ENCODE measurements at regions not wholly inside any gene's neighbourhood (a gene's known extent, or its start where the extent isn't known, plus 50 kb on each side); places are given as distances from the start of the nearest gene placed in this dataset.

DNA sequence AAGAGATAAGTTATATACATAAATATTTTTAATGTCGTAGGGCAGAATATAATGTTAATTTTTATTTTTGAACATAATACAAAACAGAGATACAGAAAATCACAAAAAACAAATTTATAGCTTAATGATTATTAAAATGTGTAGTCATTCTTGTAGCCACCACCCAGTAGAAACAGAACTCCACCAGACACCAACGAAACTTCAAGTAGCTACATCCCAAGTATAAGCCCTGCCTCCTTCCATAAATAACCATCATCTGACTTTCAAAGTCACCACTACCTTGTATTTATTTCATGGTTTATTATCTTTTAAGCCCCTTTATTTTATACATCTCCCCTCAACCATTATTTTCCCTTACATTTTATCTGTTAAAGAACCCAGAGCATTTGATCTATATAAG, 111.9 kb upstream of the ZWINT start (continued):
- TF ChIP-seq, protein P1, sequence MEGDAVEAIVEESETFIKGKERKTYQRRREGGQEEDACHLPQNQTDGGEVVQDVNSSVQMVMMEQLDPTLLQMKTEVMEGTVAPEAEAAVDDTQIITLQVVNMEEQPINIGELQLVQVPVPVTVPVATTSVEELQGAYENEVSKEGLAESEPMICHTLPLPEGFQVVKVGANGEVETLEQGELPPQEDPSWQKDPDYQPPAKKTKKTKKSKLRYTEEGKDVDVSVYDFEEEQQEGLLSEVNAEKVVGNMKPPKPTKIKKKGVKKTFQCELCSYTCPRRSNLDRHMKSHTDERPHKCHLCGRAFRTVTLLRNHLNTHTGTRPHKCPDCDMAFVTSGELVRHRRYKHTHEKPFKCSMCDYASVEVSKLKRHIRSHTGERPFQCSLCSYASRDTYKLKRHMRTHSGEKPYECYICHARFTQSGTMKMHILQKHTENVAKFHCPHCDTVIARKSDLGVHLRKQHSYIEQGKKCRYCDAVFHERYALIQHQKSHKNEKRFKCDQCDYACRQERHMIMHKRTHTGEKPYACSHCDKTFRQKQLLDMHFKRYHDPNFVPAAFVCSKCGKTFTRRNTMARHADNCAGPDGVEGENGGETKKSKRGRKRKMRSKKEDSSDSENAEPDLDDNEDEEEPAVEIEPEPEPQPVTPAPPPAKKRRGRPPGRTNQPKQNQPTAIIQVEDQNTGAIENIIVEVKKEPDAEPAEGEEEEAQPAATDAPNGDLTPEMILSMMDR (IDR thresholded peaks at IDR 0.05), result no peak
- no peak for TF ChIP-seq CHD2 (IDR thresholded peaks at IDR 0.05; ENCODE audit: low read length, partially characterized antibody)

DNA sequence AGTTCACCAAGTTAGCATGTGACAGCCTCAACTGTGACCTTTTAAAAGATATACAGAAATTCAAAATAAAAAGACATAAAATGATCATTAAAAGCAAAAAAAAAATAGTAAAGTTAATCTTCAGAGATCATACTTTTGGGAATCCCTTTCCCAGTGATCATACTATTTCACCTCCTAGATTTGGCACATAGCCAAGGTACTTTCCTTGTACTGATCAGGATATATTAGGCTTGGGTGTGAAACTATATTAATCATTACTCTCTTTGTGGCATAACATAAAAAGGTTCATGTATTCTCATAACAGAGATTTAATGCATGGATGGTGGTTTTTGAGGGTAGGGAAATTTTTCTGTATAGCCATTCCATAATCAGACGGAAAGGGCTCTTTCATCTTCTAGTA, 109.6 kb upstream of the ZWINT start:
- WGBS (ENCODE audit: low lambda C conversion rate), result 32% methylated on average over 1 of the region's 1 CpG
- CTCF ChIA-PET, result interaction anchor here (1.1 kb wide), 1 partner anchor 369 kb away, joined by 3 read pairs; no protein-coding TSS in a partner anchor
- H3K4me3 ChIP-seq (ENCODE audit: low read depth in 2 of 2, low read length in 1 of 2), result no peak overlapping the region

GRCh38 chr10:56469482-56469881, 108.4 kb upstream of the ZWINT start:
- H3K9me2 ChIP-seq, result no peaks in the 10 kb centered on the region
- no peaks in the 10 kb centered on the region for H4K20me1 ChIP-seq (ENCODE audit: insufficient read depth)
- no peak overlapping the region for H3K27ac ChIP-seq (ENCODE audit: low read depth in 2 of 2, low read length in 1 of 2)
- ChIA-PET POLR2A (interaction anchor here (0.6 kb wide), 1 partner anchor 108 kb away, joined by 3 read pairs; no protein-coding TSS in a partner anchor), CTCF (no interaction called here)
- H3K4me1 ChIP-seq (ENCODE audit: control insufficient read depth in 1 of 2, insufficient read depth in 2 of 2, low read depth in 1 of 2, low read length in 1 of 2), result no peaks in the 10 kb centered on the region
- H3K9me3 ChIP-seq, result no peaks in the 10 kb centered on the region
- H3K79me2 ChIP-seq (ENCODE audit: insufficient read depth), result no peaks in the 10 kb centered on the region
- H3K9ac ChIP-seq, result no peak overlapping the region
- no peaks in the 10 kb centered on the region for H3K36me3 ChIP-seq (replicated peaks in 1 of 2; ENCODE audit: control insufficient read depth in 1 of 2, insufficient read depth in 2 of 2, low read length in 1 of 2)
- DNase-seq, result no peak
- no peak overlapping the region for H3K4me3 ChIP-seq (ENCODE audit: low read depth in 2 of 2, low read length in 1 of 2)
- no peak overlapping the region for H3K4me2 ChIP-seq
- TF ChIP-seq RAD21 (IDR thresholded peaks at IDR 0.05; ENCODE audit: low read length) (peak; percentile 31; the same call in 1 of the 2 replicates), GATA2 (CRISPR knock-in tag; IDR thresholded peaks at IDR 0.05) (no peak)
- no peaks in the 10 kb centered on the region for H3F3A ChIP-seq (replicated peaks; ENCODE audit: insufficient read depth)
- H2AFZ ChIP-seq (ENCODE audit: low read depth), result no peak overlapping the region
- no peaks in the 10 kb centered on the region for H3K27me3 ChIP-seq (ENCODE audit: insufficient read depth)

More for the DNA sequence above, 109.6 kb upstream of the ZWINT start:
- no peaks in the 10 kb centered on the region for H3K36me3 ChIP-seq (replicated peaks in 1 of 2; ENCODE audit: control insufficient read depth in 1 of 2, insufficient read depth in 2 of 2, low read length in 1 of 2)
- no peaks in the 10 kb centered on the region for H4K20me1 ChIP-seq (ENCODE audit: insufficient read depth)
- no peak overlapping the region for H3K9ac ChIP-seq
- H3K4me2 ChIP-seq, result no peak overlapping the region
- no peaks in the 10 kb centered on the region for H3K27me3 ChIP-seq (ENCODE audit: insufficient read depth)
- TF ChIP-seq FOXM1 (IDR thresholded peaks at IDR 0.05; ENCODE audit: low read depth), result no peak
- TF ChIP-seq GATA2 (CRISPR knock-in tag; IDR thresholded peaks at IDR 0.05), result no peak
- TF ChIP-seq MEF2A (IDR thresholded peaks at IDR 0.05; ENCODE audit: borderline replicate concordance, low read depth), result no peak
- TF ChIP-seq RFX5 (IDR thresholded peaks at IDR 0.05; ENCODE audit: low read length), result no peak
- no peak for TF ChIP-seq JUND (IDR thresholded peaks at IDR 0.05)
- POLR2A ChIA-PET, result no interaction called here
- no peaks in the 10 kb centered on the region for H3K9me2 ChIP-seq
- no peaks in the 10 kb centered on the region for H3K79me2 ChIP-seq (ENCODE audit: insufficient read depth)
- H2AFZ ChIP-seq (ENCODE audit: low read depth), result no peak overlapping the region
- H3K4me1 ChIP-seq (ENCODE audit: control insufficient read depth in 1 of 2, insufficient read depth in 2 of 2, low read depth in 1 of 2, low read length in 1 of 2), result no peaks in the 10 kb centered on the region
- no peak overlapping the region for H3K27ac ChIP-seq (ENCODE audit: low read depth in 2 of 2, low read length in 1 of 2)
- no peak for DNase-seq
- no peaks in the 10 kb centered on the region for H3K9me3 ChIP-seq
- H3F3A ChIP-seq (replicated peaks; ENCODE audit: insufficient read depth), result no peaks in the 10 kb centered on the region

- ChIA-PET CTCF (no interaction called here), POLR2A (no interaction called here)
- H2AFZ ChIP-seq (ENCODE audit: low read depth), result no peak overlapping the region
- no peak overlapping the region for H3K9ac ChIP-seq
- no peaks in the 10 kb centered on the region for H3K9me3 ChIP-seq
- no peak overlapping the region for H3K4me2 ChIP-seq
- no peaks in the 10 kb centered on the region for H3K27me3 ChIP-seq (ENCODE audit: insufficient read depth)
- H3K9me2 ChIP-seq, result no peaks in the 10 kb centered on the region
- no peak overlapping the region for H3K27ac ChIP-seq (ENCODE audit: low read depth in 2 of 2, low read length in 1 of 2)
- no peak for TF ChIP-seq USF2 (IDR thresholded peaks at IDR 0.05; ENCODE audit: borderline replicate concordance, low read depth, low read length)
- TF ChIP-seq MXI1 (IDR thresholded peaks at IDR 0.05; ENCODE audit: low read depth, low read length), result no peak
- TF ChIP-seq SIN3A (IDR thresholded peaks at IDR 0.05; ENCODE audit: borderline replicate concordance, low read depth, low read length), result no peak
- no peak for TF ChIP-seq EP300 (IDR thresholded peaks at IDR 0.05; ENCODE audit: borderline replicate concordance in 1 of 2, low read depth in 1 of 2, low read length in 1 of 2)
- TF ChIP-seq NFIC (IDR thresholded peaks at IDR 0.05; ENCODE audit: borderline replicate concordance), result no peak
- no peak for TF ChIP-seq YY1 (IDR thresholded peaks at IDR 0.05; ENCODE audit: low read depth)
- TF ChIP-seq RCOR1 (IDR thresholded peaks at IDR 0.05; ENCODE audit: low read length), result no peak
- no peak for TF ChIP-seq TAF1 (IDR thresholded peaks at IDR 0.05; ENCODE audit: borderline replicate concordance, low read depth, low read length)
- TF ChIP-seq NRF1 (IDR thresholded peaks at IDR 0.05; ENCODE audit: low read depth, low read length), result no peak
- no peaks in the 10 kb centered on the region for H4K20me1 ChIP-seq (ENCODE audit: insufficient read depth)
- no peaks in the 10 kb centered on the region for H3K79me2 ChIP-seq (ENCODE audit: insufficient read depth)
- H3K4me3 ChIP-seq (ENCODE audit: low read depth in 2 of 2, low read length in 1 of 2), result no peak overlapping the region
- DNase-seq, result no peak
- WGBS (ENCODE audit: low lambda C conversion rate), result 33% methylated on average over 6 of the region's 6 CpGs
- no peaks in the 10 kb centered on the region for H3K4me1 ChIP-seq (ENCODE audit: control insufficient read depth in 1 of 2, insufficient read depth in 2 of 2, low read depth in 1 of 2, low read length in 1 of 2)
- H3K36me3 ChIP-seq (replicated peaks in 1 of 2; ENCODE audit: control insufficient read depth in 1 of 2, insufficient read depth in 2 of 2, low read length in 1 of 2), result no peaks in the 10 kb centered on the region
- H3F3A ChIP-seq (replicated peaks; ENCODE audit: insufficient read depth), result no peaks in the 10 kb centered on the region
These were observed 104.9 kb upstream of the ZWINT start for GRCh38 chr10:56466005-56466404.
